Astrocyte (in vitro differentiated cells and primary cell): ENCODE measurements at regions not wholly inside any gene's neighbourhood (a gene's known extent, or its start where the extent isn't known, plus 50 kb on each side); places are given as distances from the start of the nearest gene placed in this dataset.

ENCODE experiments used
- EZH2 ChIP-seq: IDR thresholded peaks from 2 replicates; pipeline ENCODE4 v1.6.1; 2012; ENCODE audit warnings: mild to moderate bottlenecking, low read length, inconsistent platforms; ENCODE audit not compliant: insufficient read depth
- TF ChIP-seq, protein P1 (sequence below): IDR thresholded peaks from 2 replicates; pipeline ENCODE4 v1.5.1; 2011; ENCODE audit warnings: low read depth, mild to moderate bottlenecking, inconsistent platforms, low read length, moderate library complexity; ENCODE audit not compliant: insufficient read depth

DNA sequence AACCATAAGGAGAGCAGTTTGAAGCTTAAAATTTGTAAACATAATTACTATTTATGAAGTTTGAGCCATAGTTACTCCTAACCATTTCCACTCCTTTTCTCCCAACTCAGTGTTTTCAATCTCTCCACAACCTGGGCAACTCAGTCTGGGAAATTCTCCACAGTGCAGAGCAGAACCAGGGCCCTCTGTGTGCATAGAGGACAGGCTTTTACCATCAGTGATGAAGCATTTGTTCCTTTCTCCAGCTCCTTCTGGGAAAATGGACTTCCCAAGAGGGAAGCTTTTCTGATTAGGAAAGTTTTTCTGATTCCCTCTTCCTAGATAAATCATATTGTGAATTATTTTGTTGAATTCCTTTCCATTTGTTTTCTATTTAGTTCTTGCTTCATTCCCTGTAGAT lies 132.3 kb upstream of the MPDZ start:
- no peak for TF ChIP-seq EZH2
- TF ChIP-seq, protein P1, sequence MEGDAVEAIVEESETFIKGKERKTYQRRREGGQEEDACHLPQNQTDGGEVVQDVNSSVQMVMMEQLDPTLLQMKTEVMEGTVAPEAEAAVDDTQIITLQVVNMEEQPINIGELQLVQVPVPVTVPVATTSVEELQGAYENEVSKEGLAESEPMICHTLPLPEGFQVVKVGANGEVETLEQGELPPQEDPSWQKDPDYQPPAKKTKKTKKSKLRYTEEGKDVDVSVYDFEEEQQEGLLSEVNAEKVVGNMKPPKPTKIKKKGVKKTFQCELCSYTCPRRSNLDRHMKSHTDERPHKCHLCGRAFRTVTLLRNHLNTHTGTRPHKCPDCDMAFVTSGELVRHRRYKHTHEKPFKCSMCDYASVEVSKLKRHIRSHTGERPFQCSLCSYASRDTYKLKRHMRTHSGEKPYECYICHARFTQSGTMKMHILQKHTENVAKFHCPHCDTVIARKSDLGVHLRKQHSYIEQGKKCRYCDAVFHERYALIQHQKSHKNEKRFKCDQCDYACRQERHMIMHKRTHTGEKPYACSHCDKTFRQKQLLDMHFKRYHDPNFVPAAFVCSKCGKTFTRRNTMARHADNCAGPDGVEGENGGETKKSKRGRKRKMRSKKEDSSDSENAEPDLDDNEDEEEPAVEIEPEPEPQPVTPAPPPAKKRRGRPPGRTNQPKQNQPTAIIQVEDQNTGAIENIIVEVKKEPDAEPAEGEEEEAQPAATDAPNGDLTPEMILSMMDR: no peak
